GM18508 (cell line): ENCODE measurements at regions not wholly inside any gene's neighbourhood (a gene's known extent, or its start where the extent isn't known, plus 50 kb on each side); places are given as distances from the start of the nearest gene placed in this dataset.

Experiments
- ATAC-seq: cut with Tn5 transposase; IDR thresholded peaks from one replicate; pipeline ENCODE4 v1.9.1; 2021; ENCODE audit warnings: moderate number of reproducible peaks; ENCODE audit not compliant: insufficient read depth, unreplicated experiment

DNA sequence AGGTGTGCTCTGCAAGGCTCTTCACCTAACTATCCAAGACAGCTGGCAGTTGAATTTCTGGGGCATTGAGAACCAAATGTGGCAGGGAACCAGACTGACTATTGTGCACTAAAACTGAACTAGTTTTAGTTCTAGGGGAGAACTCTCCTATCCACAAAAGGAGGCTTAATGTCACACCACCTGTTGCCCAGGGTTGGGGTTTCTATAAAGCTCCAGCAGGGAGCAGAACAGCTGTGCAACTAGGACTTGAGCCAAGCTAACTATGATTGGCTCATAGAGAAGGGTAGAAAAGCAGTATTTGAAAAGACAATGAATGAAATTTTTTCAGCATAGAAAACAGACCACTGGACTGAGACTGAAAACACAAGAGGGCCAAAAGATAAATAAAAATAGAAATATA, 53.3 kb upstream of the FGGY start:
- ATAC-seq, result no peak

DNA sequence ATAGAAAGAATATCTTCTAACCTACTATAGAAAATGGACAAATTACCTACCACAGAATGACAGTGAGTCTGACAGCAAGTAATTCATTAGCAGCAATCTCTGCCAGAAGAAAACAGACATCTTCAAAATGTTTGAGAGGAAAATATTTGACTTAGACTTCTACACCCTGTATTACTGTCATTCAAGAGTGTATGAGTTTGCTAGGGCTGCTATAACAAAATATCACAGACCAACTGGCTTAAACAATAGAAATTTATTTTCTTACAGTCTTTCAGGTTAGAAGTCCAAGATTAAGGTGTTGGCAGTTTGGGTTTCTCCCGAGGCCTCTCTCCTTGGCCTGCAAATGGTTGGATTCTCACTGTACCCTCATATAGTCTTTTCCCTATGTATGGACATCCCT, 52.9 kb upstream of the FGGY start:
- ATAC-seq, result no peak

DNA sequence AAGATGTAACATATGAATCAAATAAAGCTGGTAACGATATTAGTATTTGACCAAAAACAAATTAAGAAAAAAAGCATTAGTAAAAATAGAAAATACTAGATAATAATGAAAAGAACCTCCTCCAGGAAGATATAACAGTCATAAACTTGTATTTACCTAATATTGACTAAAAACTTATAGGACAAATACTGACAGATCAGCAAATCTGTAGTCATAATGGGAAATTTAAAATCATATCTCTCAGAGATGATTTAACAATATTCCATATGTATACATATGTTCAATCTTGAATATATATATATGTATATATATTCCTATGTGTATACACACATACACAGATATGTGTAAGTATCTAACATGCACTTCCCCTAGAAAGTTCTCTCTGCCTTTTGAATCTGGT, 52.0 kb upstream of the FGGY start:
- ATAC-seq, result no peak
